Heart right ventricle (tissue), 16 donors: ENCODE measurements at regions not wholly inside any gene's neighbourhood (a gene's known extent, or its start where the extent isn't known, plus 50 kb on each side); places are given as distances from the start of the nearest gene placed in this dataset.
A peak's percentile ranks its signal among the peaks of the same experiment; 100 is the strongest.

Experiments
- ATAC-seq, 8 donors: fragments of 200-7000 bp; cut with Tn5 transposase; one replicate each; pipeline ENCODE4 v1.9.1; 2020; ENCODE audit warnings: mild to moderate bottlenecking in 8 of 8, moderate library complexity in 8 of 8, moderate number of reproducible peaks in 1 of 8
- DNase-seq, 2 donors: peaks; one replicate each; pipeline ENCODE4 v3.0.0-alpha.2; 2020
- H3K27ac ChIP-seq, 10 donors: fragments of 200-600 bp; sonication (generic) in 2 of 10; one replicate each; pipeline versions ENCODE4 v1.5.0 to v1.8.0; 2020 to 2022; ENCODE audit warnings: mild to moderate bottlenecking in 3 of 10
- H3K27me3 ChIP-seq, 7 donors: fragments of 200-600 bp; one replicate each; pipeline ENCODE4 v1.8.0; 2021 to 2022; ENCODE audit warnings: mild to moderate bottlenecking in 2 of 7
- H3K36me3 ChIP-seq, 9 donors: fragments of 200-600 bp; sonication (generic) in 1 of 9; one replicate each; pipeline versions ENCODE4 v1.5.0 to v1.8.0; 2020 to 2022; ENCODE audit warnings: mild to moderate bottlenecking in 2 of 9
- H3K4me1 ChIP-seq, 9 donors: fragments of 200-600 bp; sonication (generic) in 1 of 9; one replicate each; pipeline versions ENCODE4 v1.5.0 to v1.8.0; 2020 to 2022; ENCODE audit warnings: mild to moderate bottlenecking in 4 of 9
- H3K4me3 ChIP-seq, 10 donors: fragments of 200-600 bp; sonication (generic) in 2 of 10; one replicate each; pipeline versions ENCODE4 v1.5.0 to v1.8.0; 2020 to 2022; ENCODE audit warnings: mild to moderate bottlenecking in 7 of 10, moderate library complexity in 2 of 10
- H3K9me3 ChIP-seq, 11 donors: fragments of 200-600 bp in 10 of 11; sonication (generic) in 2 of 11; one replicate each; pipeline versions ENCODE4 v1.5.0 to v1.8.0; 2013 to 2022; ENCODE audit warnings: mild to moderate bottlenecking in 2 of 11, control low read depth in 1 of 11, moderate library complexity in 1 of 11
- WGBS, 2 donors: extraction: QIAGEN DNeasy Blood & Tissue Kit; methylation state at CpG; one replicate each; pipeline ENCODE4 v1.1.7; 2013; ENCODE audit warnings: inconsistent platforms in 1 of 2; 5-methylcytosine and 5-hydroxymethylcytosine counted together
- intact Hi-C, 10 donors: fragments of 100-400 bp; cut with DNase I; formaldehyde crosslinking; loops; one replicate each; pipeline versions ENCODE4 v1.11.1 to v1.14.2; 2022
- TF ChIP-seq, protein P1 (sequence below), 9 donors: fragments of 200-600 bp; sonication (generic) in 2 of 9; IDR thresholded peaks; one replicate each; pipeline versions ENCODE4 v1.5.0 to v1.8.0; 2021 to 2022; ENCODE audit warnings: antibody characterized with exemption in 9 of 9, mild to moderate bottlenecking in 5 of 9, moderate library complexity in 1 of 9
- donor health status: Arrhythmogenic right ventricular cardiomyopathy.
- donor health status: ischemic (EF 13 %, LVEDD 7.1; RV severe dilation, severe dysfunction).
- donor health status: healthy with polysubstance abuse.
- donor health status: DM: no; HTN: yes; CAD: no.
- donor health status: DM: no; HTN: no; CAD: no.
- donor health status: ischemic (EF 25% LVEDD 6.9; RV normal size, moderate dysfunction).
- donor health status: ischemic (EF 25% LVEDD 5.7; RV mildly dilated, moderate dysfunction).
- donor health status: healthy.
- donor health status: DM: yes; HTN: yes; CAD: no.
- donor health status: Ischemic cardiomyopathy.
- donor health status: ischemic (EF 35%, LVEDD 5.7; RV mildly dilated, moderate dysfunction).
- donor health status: nonischemic (EF 11% LVEDD 7.7; RV severe dilation, severe dysfunction).
- donor health status: DM: yes; HTN: yes; CAD: no.
- donor health status: PGD.
- donor health status: ischemic (EF 29% LVEDD 5.4; RV normal size, mild dysfunction).
- donor health status: nonischemic (EF 23%, LVEDD 6.1; RV moderate dilation, normal function).

DNA sequence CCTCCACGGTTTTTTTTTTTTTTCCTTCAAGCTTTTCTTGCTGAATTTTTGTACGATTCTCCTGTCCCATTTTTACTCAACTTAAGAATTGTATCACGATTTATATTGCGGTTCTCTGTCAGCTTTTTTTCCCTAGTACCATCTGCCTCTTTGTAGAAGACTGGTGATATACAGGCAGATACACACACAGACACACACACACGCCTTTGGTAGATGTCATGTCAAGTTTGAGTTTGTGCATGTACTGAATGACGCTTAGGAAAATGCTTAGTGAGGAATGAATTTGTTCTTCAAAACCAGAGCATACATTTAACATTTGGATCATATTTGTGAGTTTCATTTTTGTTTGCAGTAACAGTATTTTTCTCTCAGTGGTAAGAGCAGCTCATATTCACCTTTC is 82.0 kb upstream of the MBNL2 start:
- intact Hi-C loops: loop anchor here in 1 of 10 donors (10.0 kb wide), 1 partner anchor 55 kb away; no protein-coding TSS in a partner anchor
- no peaks in the 10 kb centered on the region for H3K36me3 ChIP-seq
- peaks cover 0 to 25% (median 18%) of the 10 kb centered on the region in 9 donors for H3K4me1 ChIP-seq
- no peaks in the 10 kb centered on the region for H3K27me3 ChIP-seq
- ATAC-seq: no peak
- TF ChIP-seq, protein P1, sequence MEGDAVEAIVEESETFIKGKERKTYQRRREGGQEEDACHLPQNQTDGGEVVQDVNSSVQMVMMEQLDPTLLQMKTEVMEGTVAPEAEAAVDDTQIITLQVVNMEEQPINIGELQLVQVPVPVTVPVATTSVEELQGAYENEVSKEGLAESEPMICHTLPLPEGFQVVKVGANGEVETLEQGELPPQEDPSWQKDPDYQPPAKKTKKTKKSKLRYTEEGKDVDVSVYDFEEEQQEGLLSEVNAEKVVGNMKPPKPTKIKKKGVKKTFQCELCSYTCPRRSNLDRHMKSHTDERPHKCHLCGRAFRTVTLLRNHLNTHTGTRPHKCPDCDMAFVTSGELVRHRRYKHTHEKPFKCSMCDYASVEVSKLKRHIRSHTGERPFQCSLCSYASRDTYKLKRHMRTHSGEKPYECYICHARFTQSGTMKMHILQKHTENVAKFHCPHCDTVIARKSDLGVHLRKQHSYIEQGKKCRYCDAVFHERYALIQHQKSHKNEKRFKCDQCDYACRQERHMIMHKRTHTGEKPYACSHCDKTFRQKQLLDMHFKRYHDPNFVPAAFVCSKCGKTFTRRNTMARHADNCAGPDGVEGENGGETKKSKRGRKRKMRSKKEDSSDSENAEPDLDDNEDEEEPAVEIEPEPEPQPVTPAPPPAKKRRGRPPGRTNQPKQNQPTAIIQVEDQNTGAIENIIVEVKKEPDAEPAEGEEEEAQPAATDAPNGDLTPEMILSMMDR (IDR thresholded peaks at IDR 0.05): no peak
- 82 to 86% methylated on average over 6 of the region's 6 CpGs for WGBS, 2 donors
- DNase-seq: no peak
- no peak overlapping the region for H3K4me3 ChIP-seq
- H3K27ac ChIP-seq: no peak overlapping the region
- no peaks in the 10 kb centered on the region for H3K9me3 ChIP-seq

DNA sequence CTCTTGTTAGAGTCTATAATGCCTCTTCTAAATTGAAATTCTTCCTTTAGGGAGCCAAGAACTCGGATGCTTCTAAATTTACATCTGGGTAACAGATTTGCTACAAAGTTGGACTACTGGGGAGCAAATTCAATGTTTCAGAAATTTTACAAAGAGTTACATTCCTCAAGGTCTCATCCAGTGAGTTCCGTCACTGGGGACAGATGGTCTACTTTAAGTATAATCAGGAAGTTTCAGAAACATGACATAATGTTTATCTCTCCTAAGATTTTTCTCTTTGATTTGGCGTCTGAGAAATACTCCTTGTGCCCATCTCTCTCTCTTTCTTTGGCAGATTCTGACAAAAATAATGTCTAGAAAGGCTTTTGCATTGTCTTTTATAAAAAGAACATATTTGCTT is 81.5 kb upstream of the MBNL2 start:
- Histone ChIP-seq H3K4me1 (peaks cover 0 to 25% (median 18%) of the 10 kb centered on the region in 9 donors), H3K4me3 (no peak overlapping the region), H3K36me3 (no peaks in the 10 kb centered on the region), H3K27ac (no peak overlapping the region), H3K27me3 (no peaks in the 10 kb centered on the region), H3K9me3 (no peaks in the 10 kb centered on the region)
- intact Hi-C loops: loop anchor here in 1 of 10 donors (10.0 kb wide), 1 partner anchor 54 kb away; no protein-coding TSS in a partner anchor
- WGBS, 2 donors: 50 to 62% methylated on average over 3 of the region's 3 CpGs
- ATAC-seq: no peak
- TF ChIP-seq, protein P1 (IDR thresholded peaks at IDR 0.05): no peak
- DNase-seq: no peak

DNA sequence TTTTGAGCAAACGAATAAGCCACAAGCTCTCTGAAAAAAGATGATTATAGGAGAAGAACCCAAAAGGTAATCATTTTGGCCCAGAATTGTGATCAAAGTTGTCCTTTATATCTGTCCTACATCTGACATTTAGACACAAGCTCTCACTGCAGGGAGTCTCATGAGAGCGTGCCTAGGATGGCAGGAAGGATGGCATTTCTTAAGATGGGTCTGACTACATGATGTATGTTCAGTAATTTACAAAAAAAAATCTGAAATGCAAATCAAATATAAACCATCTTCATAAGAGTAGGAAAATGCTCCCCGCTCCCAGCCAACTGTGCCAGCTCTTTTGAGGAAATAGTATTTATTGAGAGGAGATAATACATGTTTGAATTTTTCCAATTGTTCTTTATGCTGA is 81.0 kb upstream of the MBNL2 start:
- Histone ChIP-seq H3K27me3 (no peaks in the 10 kb centered on the region), H3K4me1 (peaks cover 0 to 25% (median 18%) of the 10 kb centered on the region in 9 donors), H3K4me3 (no peak overlapping the region), H3K36me3 (no peaks in the 10 kb centered on the region), H3K27ac (no peak overlapping the region), H3K9me3 (no peaks in the 10 kb centered on the region)
- DNase-seq (no peak), ATAC-seq (no peak)
- TF ChIP-seq, protein P1 (IDR thresholded peaks at IDR 0.05): no peak
- 88 to 89% methylated on average over 3 of the region's 3 CpGs for WGBS, 2 donors
- intact Hi-C loops: loop anchor here in 1 of 10 donors (10.0 kb wide), 1 partner anchor 54 kb away; no protein-coding TSS in a partner anchor

DNA sequence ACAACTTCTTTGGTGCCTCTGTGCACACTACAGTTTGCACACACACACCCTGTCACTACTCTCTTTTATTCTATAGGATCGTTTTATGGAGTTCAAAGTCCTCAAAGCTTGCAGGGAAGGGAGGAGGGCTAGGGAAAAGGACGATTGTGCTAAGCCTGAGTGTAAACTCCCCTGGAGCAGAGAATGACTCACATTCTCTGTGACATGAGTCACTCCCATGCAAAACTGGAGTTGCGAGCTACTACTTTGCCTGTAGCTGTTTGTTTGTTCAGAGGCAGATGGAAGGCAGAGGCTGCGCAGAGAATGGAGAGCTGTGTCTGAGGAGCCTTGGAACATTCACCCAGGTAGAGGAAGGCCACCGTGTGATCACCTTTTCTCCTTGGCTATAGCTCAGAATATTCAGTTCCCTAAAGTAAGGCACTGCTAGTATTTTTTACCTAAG is 80.5 kb upstream of the MBNL2 start:
- Histone ChIP-seq H3K4me1 (peaks cover 0 to 25% (median 18%) of the 10 kb centered on the region in 9 donors), H3K27ac (no peak overlapping the region), H3K27me3 (no peaks in the 10 kb centered on the region), H3K4me3 (peak overlapping the region in 6 of 10 donors; percentile 21 to 46 (median 38)), H3K9me3 (no peaks in the 10 kb centered on the region), H3K36me3 (no peaks in the 10 kb centered on the region)
- peak; percentile 55 to 98 (median 86) for ATAC-seq
- TF ChIP-seq, protein P1 (IDR thresholded peaks at IDR 0.05): no peak
- 24 to 32% methylated on average over 5 of the region's 5 CpGs for WGBS, 2 donors
- peak in 1 of 2 donors; percentile 18 for DNase-seq
- intact Hi-C loops: loop anchor here in 1 of 10 donors (10.0 kb wide), 1 partner anchor 53 kb away; no protein-coding TSS in a partner anchor
